T-helper 2 cell treated with Interferon-gamma antibody and Interleukin-4, amounts not matched to agents 5 μg/mL and 100 μg/mL, for 36 hours (primary cell): ENCODE measurements at regions not wholly inside any gene's neighbourhood (a gene's known extent, or its start where the extent isn't known, plus 50 kb on each side); places are given as distances from the start of the nearest gene placed in this dataset.

Source experiments
- DNase-seq: peaks from one replicate; pipeline ENCODE4 v3.0.0; 2021; ENCODE audit warnings: low spot score
- H3K27ac Mint-ChIP-seq: one replicate; pipeline ENCODE4 v1.8.0; 2021; ENCODE audit warnings: mild to moderate bottlenecking, mixed read lengths
- H3K27me3 Mint-ChIP-seq: one replicate; pipeline ENCODE4 v1.8.0; 2021; ENCODE audit warnings: low read depth, mixed read lengths
- H3K36me3 Mint-ChIP-seq: one replicate; pipeline ENCODE4 v1.8.0; 2021; ENCODE audit warnings: low read depth, mixed read lengths
- H3K4me1 Mint-ChIP-seq: one replicate; pipeline ENCODE4 v1.8.0; 2021; ENCODE audit warnings: low read depth, mixed read lengths
- H3K4me3 Mint-ChIP-seq: one replicate; pipeline ENCODE4 v1.8.0; 2022; ENCODE audit warnings: mild to moderate bottlenecking, moderate library complexity, mixed read lengths
- H3K9me3 Mint-ChIP-seq: one replicate; pipeline ENCODE4 v1.8.0; 2021; ENCODE audit warnings: mixed read lengths

DNA sequence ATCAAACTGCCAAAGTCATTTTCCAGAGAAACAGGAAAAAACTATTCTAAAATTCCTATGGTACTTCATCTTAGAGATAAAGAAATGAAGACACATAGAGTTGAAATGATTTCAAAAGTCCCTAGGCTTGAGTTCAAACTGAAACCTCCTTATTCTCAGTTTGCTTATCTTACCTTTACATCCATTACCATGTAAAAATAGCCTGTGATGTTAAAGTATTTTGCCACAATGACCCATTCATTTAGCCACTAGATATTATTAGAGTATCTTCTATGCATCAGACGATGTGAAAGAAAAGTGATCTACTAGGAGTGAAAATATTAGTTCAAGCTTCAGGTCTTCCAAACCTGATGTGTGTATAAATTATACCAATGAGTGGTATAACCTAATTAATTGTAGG, 55.1 kb upstream of the TTC14 start:
- H3K36me3 Mint-ChIP-seq = no peaks in the 10 kb centered on the region
- H3K4me1 Mint-ChIP-seq = no peaks in the 10 kb centered on the region
- no peak for DNase-seq
- no peak overlapping the region for H3K27ac Mint-ChIP-seq
- H3K4me3 Mint-ChIP-seq = no peak overlapping the region
- no peaks in the 10 kb centered on the region for H3K27me3 Mint-ChIP-seq
- H3K9me3 Mint-ChIP-seq = no peaks in the 10 kb centered on the region

DNA sequence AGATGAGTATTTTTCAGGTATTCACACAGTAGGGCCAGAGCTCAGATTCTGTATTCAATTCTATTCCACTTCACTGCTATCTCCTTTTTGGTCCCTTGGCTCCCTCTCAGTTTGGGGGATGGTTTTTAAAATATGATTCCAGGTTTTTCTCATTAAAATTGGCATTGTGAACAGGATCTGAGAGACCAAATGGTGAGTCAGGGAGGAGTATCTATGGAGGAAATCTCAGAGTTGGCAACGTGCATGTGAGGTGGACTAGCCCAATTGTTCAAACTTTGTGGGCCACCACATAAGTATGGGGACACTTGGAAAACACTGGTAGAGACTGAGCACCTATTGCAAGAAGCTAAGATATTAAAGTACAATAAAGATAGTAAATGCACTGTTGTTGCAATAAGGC, 53.9 kb upstream of the TTC14 start:
- no peak overlapping the region for H3K4me3 Mint-ChIP-seq
- H3K9me3 Mint-ChIP-seq = no peaks in the 10 kb centered on the region
- no peaks in the 10 kb centered on the region for H3K4me1 Mint-ChIP-seq
- H3K27ac Mint-ChIP-seq = no peak overlapping the region
- no peaks in the 10 kb centered on the region for H3K27me3 Mint-ChIP-seq
- DNase-seq = no peak
- no peaks in the 10 kb centered on the region for H3K36me3 Mint-ChIP-seq
